Stomach (tissue), 8 donors: ENCODE measurements at regions not wholly inside any gene's neighbourhood (a gene's known extent, or its start where the extent isn't known, plus 50 kb on each side); places are given as distances from the start of the nearest gene placed in this dataset.

ENCODE experiments used
- DNase-seq, 2 donors: peaks; one replicate each; pipeline versions ENCODE4 v3.0.0 to v3.0.0-alpha.2; 2013 to 2019
- H3K27ac ChIP-seq, 5 donors: fragments of 200-600 bp in 4 of 5; sonication (generic) in 4 of 5; one replicate each; pipeline ENCODE4 v1.5.1; 2013 to 2019; ENCODE audit warnings: mild to moderate bottlenecking in 1 of 5, moderate library complexity in 1 of 5
- H3K27me3 ChIP-seq, 3 donors: fragments of 200-600 bp; sonication (generic); one replicate each; pipeline ENCODE4 v1.5.1; 2017 to 2019; ENCODE audit warnings: mixed run types in 1 of 3
- H3K36me3 ChIP-seq, 4 donors: fragments of 200-600 bp; sonication (generic); 1 replicate in 3 of 4; 2 replicates in 1 of 4; pipeline ENCODE4 v1.5.1; 2016 to 2019
- H3K4me1 ChIP-seq, 4 donors: fragments of 200-600 bp; sonication (generic); one replicate each; pipeline ENCODE4 v1.5.1; 2016 to 2019
- H3K4me3 ChIP-seq, 4 donors: fragments of 200-600 bp; sonication (generic) in 3 of 4; one replicate each; pipeline ENCODE4 v1.5.1; 2016 to 2019; ENCODE audit warnings: mild to moderate bottlenecking in 1 of 4
- H3K9me3 ChIP-seq, 4 donors: fragments of 200-600 bp; sonication (generic); one replicate each; pipeline ENCODE4 v1.5.1; 2016 to 2019
- EP300 ChIP-seq: sonication (generic); formaldehyde crosslinking; IDR thresholded peaks from one replicate; pipeline ENCODE4 v1.6.1; 2017; ENCODE audit warnings: antibody characterized with exemption
- POLR2A ChIP-seq, 4 donors: fragments of 450-650 bp; IDR thresholded peaks; one replicate each; pipeline ENCODE4 v1.6.1; 2016; ENCODE audit warnings: antibody characterized with exemption in 4 of 4, control low read depth in 2 of 4, mild to moderate bottlenecking in 1 of 4, moderate library complexity in 1 of 4
- POLR2AphosphoS5 ChIP-seq, 3 donors: sonication (generic); formaldehyde crosslinking; IDR thresholded peaks; one replicate each; pipeline ENCODE4 v1.6.1; 2016; ENCODE audit warnings: antibody characterized with exemption in 3 of 3
- WGBS, 5 donors: extraction: QIAGEN DNeasy Blood & Tissue Kit in 3 of 5; methylation state at CpG; one replicate each; pipeline versions ENCODE4 v1.1.5 to v1.1.7; 2013 to 2018; 5-methylcytosine and 5-hydroxymethylcytosine counted together
- intact Hi-C: fragments of 100-400 bp; cut with DNase I; formaldehyde crosslinking; loops from one replicate; pipeline ENCODE4 v1.15.1; 2023; ENCODE audit warnings: low total_unique reads
- TF ChIP-seq, protein P1 (sequence below), 7 experiments: fragments of 450-650 bp in 4 of 7; fragments of 200-600 bp in 3 of 7; sonication (generic) in 3 of 7; IDR thresholded peaks; one replicate each; pipeline ENCODE4 v1.5.1; 2016 to 2019; ENCODE audit warnings: antibody characterized with exemption in 7 of 7, control low read depth in 2 of 7, mild to moderate bottlenecking in 1 of 7
- donor health status: healthy with polysubstance abuse.
- donor health status: Bipolar disorder and iron deficiency.
- donor health status: healthy.

DNA sequence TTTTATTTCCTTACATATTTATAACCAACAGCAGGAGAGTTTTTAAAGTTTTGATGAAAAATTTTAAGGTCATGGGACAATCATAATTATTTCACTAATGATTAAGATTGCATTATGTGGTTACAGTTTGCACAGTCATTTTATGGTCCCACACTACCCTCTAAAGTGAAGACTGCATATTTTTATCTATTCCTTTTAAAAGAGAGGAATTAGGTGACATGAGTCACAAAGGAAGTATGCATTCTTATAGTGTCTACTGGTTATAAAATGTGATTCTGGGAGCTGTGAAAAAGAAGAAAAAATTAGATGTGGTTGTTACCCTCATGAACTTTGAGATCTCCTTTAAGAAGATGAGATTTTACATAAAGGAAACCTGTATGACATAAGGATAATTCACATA, 87.9 kb upstream of the GRIA1 start:
- no peak for DNase-seq
- Histone ChIP-seq H3K27ac (no peak overlapping the region), H3K4me3 (no peak overlapping the region), H3K9me3 (no peaks in the 10 kb centered on the region), H3K27me3 (no peaks in the 10 kb centered on the region), H3K36me3 (no peaks in the 10 kb centered on the region), H3K4me1 (no peaks in the 10 kb centered on the region)
- intact Hi-C loops = no loop called here
- TF ChIP-seq, protein P1, sequence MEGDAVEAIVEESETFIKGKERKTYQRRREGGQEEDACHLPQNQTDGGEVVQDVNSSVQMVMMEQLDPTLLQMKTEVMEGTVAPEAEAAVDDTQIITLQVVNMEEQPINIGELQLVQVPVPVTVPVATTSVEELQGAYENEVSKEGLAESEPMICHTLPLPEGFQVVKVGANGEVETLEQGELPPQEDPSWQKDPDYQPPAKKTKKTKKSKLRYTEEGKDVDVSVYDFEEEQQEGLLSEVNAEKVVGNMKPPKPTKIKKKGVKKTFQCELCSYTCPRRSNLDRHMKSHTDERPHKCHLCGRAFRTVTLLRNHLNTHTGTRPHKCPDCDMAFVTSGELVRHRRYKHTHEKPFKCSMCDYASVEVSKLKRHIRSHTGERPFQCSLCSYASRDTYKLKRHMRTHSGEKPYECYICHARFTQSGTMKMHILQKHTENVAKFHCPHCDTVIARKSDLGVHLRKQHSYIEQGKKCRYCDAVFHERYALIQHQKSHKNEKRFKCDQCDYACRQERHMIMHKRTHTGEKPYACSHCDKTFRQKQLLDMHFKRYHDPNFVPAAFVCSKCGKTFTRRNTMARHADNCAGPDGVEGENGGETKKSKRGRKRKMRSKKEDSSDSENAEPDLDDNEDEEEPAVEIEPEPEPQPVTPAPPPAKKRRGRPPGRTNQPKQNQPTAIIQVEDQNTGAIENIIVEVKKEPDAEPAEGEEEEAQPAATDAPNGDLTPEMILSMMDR (IDR thresholded peaks at IDR 0.05) = no peak
- TF ChIP-seq POLR2AphosphoS5 (IDR thresholded peaks at IDR 0.05) = no peak
- no peak for TF ChIP-seq POLR2A (IDR thresholded peaks at IDR 0.05)
- no peak for TF ChIP-seq EP300

DNA sequence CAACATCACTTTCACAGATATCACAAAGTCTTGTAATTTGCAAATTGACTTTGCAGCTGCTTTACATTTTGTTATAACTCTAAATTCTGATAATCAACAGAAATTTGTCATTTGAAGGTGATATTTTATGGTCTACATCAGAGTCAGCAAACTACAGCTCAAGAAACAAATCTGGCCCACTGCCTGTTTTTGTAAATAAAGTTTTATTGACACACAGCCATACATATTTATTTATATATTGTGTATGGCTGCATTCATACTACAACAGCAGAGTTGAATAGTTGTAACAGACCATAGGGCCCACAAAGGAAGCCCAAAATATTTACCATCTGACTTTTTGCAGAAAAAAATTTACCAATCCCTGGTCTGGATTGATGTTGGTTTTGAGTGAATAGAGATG, 87.0 kb upstream of the GRIA1 start:
- Histone ChIP-seq H3K9me3 (no peaks in the 10 kb centered on the region), H3K27ac (no peak overlapping the region), H3K4me3 (no peak overlapping the region), H3K4me1 (no peaks in the 10 kb centered on the region), H3K36me3 (no peaks in the 10 kb centered on the region), H3K27me3 (no peaks in the 10 kb centered on the region)
- DNase-seq = no peak
- no peak for TF ChIP-seq POLR2AphosphoS5 (IDR thresholded peaks at IDR 0.05)
- TF ChIP-seq, protein P1 (IDR thresholded peaks at IDR 0.05) = no peak
- TF ChIP-seq EP300 = no peak
- TF ChIP-seq POLR2A (IDR thresholded peaks at IDR 0.05) = no peak
- intact Hi-C loops = no loop called here

DNA sequence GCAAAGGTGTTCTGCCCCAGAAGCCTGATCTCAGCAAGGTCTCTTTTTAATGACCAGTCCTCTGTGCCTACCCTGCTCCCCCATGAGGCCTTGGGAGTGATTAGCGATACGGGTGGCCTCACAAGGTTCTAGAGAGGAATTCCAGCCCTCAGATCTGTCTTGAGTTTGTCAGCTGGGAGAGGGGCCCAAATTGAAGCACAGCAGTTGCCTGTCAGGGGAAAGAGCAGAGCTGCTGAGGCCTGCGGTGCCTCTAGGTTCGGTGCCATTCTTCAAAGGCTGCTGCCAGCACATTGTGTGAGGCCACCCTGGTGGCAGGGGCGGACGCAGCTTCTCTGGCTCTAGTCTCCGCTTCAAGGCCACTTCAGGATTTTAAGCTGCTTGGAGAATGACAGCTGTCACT, 85.7 kb upstream of the GRIA1 start:
- DNase-seq = peak in 1 of 2 donors; percentile 1
- TF ChIP-seq EP300 (no peak), POLR2A (IDR thresholded peaks at IDR 0.05) (no peak), POLR2AphosphoS5 (IDR thresholded peaks at IDR 0.05) (no peak)
- TF ChIP-seq, protein P1 (IDR thresholded peaks at IDR 0.05) = no peak
- intact Hi-C loops = no loop called here
- Histone ChIP-seq H3K27me3 (no peaks in the 10 kb centered on the region), H3K36me3 (no peaks in the 10 kb centered on the region), H3K9me3 (no peaks in the 10 kb centered on the region), H3K4me3 (no peak overlapping the region), H3K27ac (no peak overlapping the region), H3K4me1 (no peaks in the 10 kb centered on the region)
- WGBS, 5 donors = 55 to 80% (median 73%) methylated on average over 3 to 7 of the region's 7 CpGs

DNA sequence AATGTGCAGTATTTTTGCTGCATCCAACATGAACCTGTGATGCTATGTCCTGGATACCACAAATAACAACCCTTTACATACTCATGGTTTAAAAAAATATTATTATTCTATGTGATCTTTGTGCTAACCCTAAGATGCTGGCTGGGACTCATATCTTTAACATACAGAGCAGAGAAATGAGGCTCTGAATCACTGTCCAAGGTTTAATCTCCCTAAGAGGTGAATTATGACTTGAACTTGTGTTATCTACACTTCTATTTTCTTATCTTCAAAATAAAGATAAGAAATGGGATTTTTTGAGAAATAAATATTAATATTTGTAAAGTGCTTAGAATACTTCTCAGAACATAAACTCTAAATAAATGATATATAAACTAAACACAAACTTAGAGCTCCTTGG, 68.8 kb upstream of the GRIA1 start:
- intact Hi-C loops = no loop called here
- Histone ChIP-seq H3K27me3 (no peaks in the 10 kb centered on the region), H3K27ac (no peak overlapping the region), H3K36me3 (no peaks in the 10 kb centered on the region), H3K4me1 (no peaks in the 10 kb centered on the region), H3K4me3 (no peak overlapping the region), H3K9me3 (peaks cover 0 to 4% (median 0%) of the 10 kb centered on the region in 4 donors)
- no peak for TF ChIP-seq POLR2A (IDR thresholded peaks at IDR 0.05)
- TF ChIP-seq, protein P1 (IDR thresholded peaks at IDR 0.05) = no peak
- TF ChIP-seq POLR2AphosphoS5 (IDR thresholded peaks at IDR 0.05) = no peak
- TF ChIP-seq EP300 = no peak
- DNase-seq = no peak

DNA sequence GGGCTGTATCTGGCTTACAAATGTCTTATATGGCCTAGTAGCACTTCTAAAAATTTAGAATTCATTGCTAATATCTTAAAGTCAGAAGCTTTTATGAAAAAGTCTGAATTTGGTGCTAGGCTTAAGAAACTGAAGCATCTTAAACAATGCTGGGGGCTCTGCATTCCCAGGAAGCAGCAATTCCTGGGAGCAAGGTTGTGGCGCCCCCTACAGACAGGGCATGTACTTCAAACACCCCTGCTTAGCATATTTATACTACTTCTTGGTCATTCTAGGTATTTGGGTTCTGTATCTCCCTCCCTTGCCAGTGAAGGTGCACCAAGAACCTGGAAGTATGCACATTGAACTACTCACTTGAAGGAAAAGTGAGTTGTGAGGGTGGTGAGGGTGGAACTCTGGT, 64.6 kb upstream of the GRIA1 start:
- WGBS, 5 donors = 14 to 26% (median 21%) methylated on average over 1 of the region's 1 CpG
- Histone ChIP-seq H3K4me3 (no peak overlapping the region), H3K4me1 (no peaks in the 10 kb centered on the region), H3K27ac (no peak overlapping the region), H3K36me3 (no peaks in the 10 kb centered on the region), H3K27me3 (no peaks in the 10 kb centered on the region), H3K9me3 (peaks cover 0 to 4% (median 0%) of the 10 kb centered on the region in 4 donors)
- TF ChIP-seq EP300 (no peak), POLR2AphosphoS5 (IDR thresholded peaks at IDR 0.05) (no peak), POLR2A (IDR thresholded peaks at IDR 0.05) (no peak)
- TF ChIP-seq, protein P1 (IDR thresholded peaks at IDR 0.05) = no peak
- intact Hi-C loops = no loop called here
- DNase-seq = no peak
